Gastroesophageal sphincter (tissue), 2 donors: ENCODE measurements at regions not wholly inside any gene's neighbourhood (a gene's known extent, or its start where the extent isn't known, plus 50 kb on each side); places are given as distances from the start of the nearest gene placed in this dataset.

ENCODE experiments used
- POLR2A ChIP-seq, 2 donors: fragments of 450-650 bp; IDR thresholded peaks; one replicate each; pipeline ENCODE4 v1.6.1; 2017; ENCODE audit warnings: antibody characterized with exemption in 2 of 2, mild to moderate bottlenecking in 2 of 2, moderate library complexity in 1 of 2
- POLR2AphosphoS5 ChIP-seq: sonication (generic); formaldehyde crosslinking; IDR thresholded peaks from one replicate; pipeline ENCODE4 v1.6.1; 2017; ENCODE audit warnings: antibody characterized with exemption

GRCh38 chr20:19958219-19958618 lies 58.9 kb upstream of the NAA20 start:
- TF ChIP-seq POLR2A (IDR thresholded peaks at IDR 0.05) (no peak), POLR2AphosphoS5 (no peak)
